22Rv1 (cell line): ENCODE measurements at regions not wholly inside any gene's neighbourhood (a gene's known extent, or its start where the extent isn't known, plus 50 kb on each side); places are given as distances from the start of the nearest gene placed in this dataset.

ENCODE experiments used
- H3K27ac ChIP-seq: fragments of 450-650 bp; 2 replicates; pipeline ENCODE4 v1.5.1; 2017
- ZFX ChIP-seq: fragments of 450-650 bp; IDR thresholded peaks from 2 replicates; pipeline ENCODE4 v1.6.1; 2017; ENCODE audit warnings: antibody characterized with exemption, borderline replicate concordance
- TF ChIP-seq, protein P1 (sequence below): fragments of 450-650 bp; IDR thresholded peaks from 2 replicates; pipeline ENCODE4 v1.5.1; 2017; ENCODE audit warnings: mild to moderate bottlenecking

DNA sequence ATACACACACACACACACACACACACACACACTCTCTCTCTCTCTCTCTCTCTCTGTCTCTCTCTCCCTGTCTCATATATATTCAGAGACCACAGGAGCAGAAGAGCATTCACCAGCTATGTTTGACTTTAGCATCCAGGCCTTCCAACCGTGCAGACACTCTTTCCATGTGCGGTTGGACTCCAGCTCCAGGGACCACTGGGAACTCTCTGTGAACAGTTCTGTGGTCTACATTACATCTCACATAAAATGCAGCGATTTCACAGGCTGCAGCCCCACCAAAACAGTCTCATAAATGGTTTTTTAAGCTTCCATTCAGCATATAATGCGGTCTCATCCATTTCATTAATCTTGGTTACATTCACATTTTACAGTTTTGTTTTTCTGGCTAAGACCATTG, 508.4 kb upstream of the SULF2 start:
- no peak overlapping the region for H3K27ac ChIP-seq
- no peak for TF ChIP-seq ZFX
- TF ChIP-seq, protein P1, sequence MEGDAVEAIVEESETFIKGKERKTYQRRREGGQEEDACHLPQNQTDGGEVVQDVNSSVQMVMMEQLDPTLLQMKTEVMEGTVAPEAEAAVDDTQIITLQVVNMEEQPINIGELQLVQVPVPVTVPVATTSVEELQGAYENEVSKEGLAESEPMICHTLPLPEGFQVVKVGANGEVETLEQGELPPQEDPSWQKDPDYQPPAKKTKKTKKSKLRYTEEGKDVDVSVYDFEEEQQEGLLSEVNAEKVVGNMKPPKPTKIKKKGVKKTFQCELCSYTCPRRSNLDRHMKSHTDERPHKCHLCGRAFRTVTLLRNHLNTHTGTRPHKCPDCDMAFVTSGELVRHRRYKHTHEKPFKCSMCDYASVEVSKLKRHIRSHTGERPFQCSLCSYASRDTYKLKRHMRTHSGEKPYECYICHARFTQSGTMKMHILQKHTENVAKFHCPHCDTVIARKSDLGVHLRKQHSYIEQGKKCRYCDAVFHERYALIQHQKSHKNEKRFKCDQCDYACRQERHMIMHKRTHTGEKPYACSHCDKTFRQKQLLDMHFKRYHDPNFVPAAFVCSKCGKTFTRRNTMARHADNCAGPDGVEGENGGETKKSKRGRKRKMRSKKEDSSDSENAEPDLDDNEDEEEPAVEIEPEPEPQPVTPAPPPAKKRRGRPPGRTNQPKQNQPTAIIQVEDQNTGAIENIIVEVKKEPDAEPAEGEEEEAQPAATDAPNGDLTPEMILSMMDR: no peak

DNA sequence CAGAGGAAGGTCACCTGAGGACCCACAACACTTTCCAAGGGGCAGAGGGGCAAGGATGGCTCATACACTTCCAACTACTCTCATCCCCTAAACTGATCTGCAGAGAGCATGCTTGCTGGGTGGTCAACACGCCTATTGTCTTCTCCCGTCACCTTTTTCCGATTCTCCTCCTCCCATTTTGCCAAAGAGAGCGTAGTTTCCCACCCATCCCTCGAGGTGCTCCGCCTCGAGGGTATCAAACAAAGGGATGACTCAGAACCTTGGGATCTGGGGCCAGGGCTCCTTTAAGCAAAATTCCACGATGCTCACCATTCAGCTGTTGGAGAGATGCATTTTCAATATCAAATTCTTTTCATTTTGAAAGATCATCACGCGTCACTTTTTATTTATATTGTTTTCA, 507.5 kb upstream of the SULF2 start:
- H3K27ac ChIP-seq: no peak overlapping the region
- TF ChIP-seq, protein P1: no peak
- no peak for TF ChIP-seq ZFX

DNA sequence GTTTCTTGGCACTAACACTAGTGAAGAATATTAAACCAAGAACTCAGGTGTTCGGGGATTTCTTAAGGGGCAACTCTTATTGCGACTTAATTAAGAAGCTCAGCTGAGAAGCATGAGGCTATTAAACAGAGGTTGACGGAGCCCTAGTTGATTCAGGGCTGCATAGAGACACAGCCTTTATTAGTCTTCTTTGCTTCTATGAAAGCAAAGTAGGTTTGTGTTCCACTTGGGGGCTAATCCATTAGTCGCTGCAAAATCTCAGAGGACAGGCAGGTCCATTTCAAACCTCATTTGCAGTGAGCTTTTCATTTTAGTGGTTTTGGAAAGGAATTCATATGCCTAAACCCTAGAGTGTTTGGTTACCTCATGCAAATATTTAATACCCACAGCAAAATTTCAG, 506.6 kb upstream of the SULF2 start:
- H3K27ac ChIP-seq: no peak overlapping the region
- TF ChIP-seq ZFX: no peak
- TF ChIP-seq, protein P1: no peak

DNA sequence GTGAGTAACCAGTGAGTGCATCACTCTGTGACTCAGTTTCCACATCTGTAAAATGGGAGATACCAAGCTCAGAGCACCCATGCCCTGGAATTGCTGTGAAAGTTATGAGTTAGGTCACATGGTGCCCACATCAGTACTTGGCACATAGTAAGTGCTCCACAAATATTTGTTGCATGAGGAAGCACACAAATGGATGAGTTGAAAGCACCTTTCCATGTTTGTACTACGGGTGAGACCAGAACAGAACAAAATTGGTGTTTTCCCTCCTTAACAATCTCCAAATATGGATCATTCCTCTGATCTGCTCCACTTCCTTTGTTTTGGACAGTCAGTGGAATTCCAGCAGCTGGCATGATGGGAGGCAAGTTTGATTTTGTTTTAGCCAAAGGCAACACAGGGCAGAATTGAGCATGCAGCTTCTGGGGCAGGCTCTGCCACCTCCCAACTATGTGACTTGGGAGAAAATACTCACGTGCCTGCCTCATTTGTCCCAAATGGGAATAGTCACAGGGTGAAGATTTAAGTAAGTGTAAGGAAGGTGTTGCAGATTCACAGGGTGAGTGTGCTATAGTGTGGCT, 503.7 kb upstream of the SULF2 start:
- H3K27ac ChIP-seq: no peak overlapping the region
- TF ChIP-seq ZFX: no peak
- TF ChIP-seq, protein P1: no peak

DNA sequence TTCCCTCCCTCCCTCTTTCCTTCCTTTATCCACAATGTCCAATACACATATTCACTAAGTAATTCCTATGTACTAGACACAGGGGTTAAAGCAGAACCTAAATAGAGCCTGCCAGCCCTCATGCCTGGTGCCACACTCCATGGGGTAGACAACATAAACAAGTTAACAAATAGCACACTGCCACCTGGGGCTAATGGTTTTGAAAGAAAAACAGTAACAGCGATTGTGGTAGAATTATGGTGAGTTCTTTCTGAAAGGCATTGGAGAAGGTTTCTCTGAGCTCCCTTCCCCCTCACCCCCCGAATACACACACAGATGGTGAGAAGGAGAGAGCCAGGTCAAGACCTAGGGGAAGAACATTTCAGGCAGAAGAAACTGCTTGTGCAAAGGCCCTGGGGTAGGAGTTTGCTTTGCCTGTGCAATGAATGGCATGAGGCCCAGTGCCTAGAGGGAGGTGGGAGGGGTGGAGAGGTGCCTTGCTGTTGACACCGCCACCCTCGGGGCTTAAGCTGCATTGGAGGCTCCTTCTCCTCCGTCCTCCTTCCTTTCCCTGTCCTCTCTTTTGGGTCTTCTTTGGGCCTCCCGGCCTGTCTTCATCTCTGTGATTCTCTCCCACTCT, 502.4 kb upstream of the SULF2 start:
- H3K27ac ChIP-seq: no peak overlapping the region
- TF ChIP-seq, protein P1: no peak
- TF ChIP-seq ZFX: no peak

DNA sequence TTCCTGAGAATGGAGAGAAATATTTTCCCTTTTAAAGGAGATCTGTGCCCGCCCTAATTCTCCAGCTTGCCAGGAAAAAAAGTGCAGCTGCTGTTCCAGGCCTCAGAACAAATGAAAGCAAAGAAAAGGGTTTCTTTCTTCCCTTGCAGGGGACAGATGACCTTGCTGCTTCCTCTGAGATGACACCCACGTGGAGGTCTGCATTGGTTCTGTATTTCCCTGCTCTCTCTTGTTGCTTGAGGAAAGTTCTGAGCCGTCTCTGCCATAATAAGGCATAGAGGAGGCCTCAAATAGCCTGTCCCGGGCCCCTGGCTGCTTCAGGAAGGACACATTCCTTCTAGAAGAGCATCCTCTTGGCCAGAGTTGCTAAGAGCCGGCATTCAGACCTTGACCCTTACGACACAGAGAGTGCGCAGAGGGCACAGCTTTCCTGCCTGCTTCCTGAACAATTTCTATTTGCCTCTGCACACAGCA, 501.8 kb upstream of the SULF2 start:
- TF ChIP-seq ZFX: no peak
- H3K27ac ChIP-seq: no peak overlapping the region

DNA sequence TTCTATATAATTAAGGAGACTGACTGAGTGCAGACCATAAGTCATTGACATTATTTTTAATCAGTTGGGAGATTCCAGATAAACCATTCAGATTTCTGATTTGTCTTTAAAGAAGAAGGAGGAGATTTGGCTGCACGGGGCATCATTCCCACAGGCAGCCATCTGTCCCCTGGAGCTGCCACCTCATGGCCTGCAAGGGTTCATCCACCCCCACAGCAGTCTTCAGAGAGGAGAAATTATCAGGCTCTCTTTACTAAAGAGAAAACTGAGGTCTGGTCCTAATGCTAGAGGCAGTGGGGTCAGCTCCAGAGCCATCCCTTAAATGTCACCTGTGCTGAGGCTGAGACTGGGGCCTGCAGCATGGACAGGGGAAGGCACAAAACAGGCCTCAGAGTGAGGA, 501.3 kb upstream of the SULF2 start:
- peak overlapping the region; percentile 54; the same call in 1 of the 2 replicates for H3K27ac ChIP-seq

More for the DNA sequence above, 501.3 kb upstream of the SULF2 start:
- TF ChIP-seq ZFX: no peak
- TF ChIP-seq, protein P1: no peak
